NCI-H128 (cell line): ENCODE measurements at regions not wholly inside any gene's neighbourhood (a gene's known extent, or its start where the extent isn't known, plus 50 kb on each side); places are given as distances from the start of the nearest gene placed in this dataset.
"Not testable (repeated sequence)": the region's sequence is repeated elsewhere in the genome, so short reads cannot be mapped to it uniquely, and the experiment has no call there.

ENCODE experiments used
- DNase-seq: peaks from one replicate; lab custom pipeline; 2025; ENCODE audit not compliant: unreplicated experiment; lab: John Stamatoyannopoulos, UW

GRCh38 chr12:127133675-127134335, 1133.2 kb upstream of the TMEM132C start:
- DNase-seq = no peak

GRCh38 chr12:127140864-127141484, 1126.0 kb upstream of the TMEM132C start:
- DNase-seq = not testable (repeated sequence)

- DNase-seq = no peak
These were observed 1124.0 kb upstream of the TMEM132C start for GRCh38 chr12:127143020-127143419.

- DNase-seq = no peak
These were observed 1122.2 kb upstream of the TMEM132C start for GRCh38 chr12:127144770-127145169.

GRCh38 chr12:127145241-127145928, 1121.6 kb upstream of the TMEM132C start:
- DNase-seq = no peak

GRCh38 chr12:127145929-127146789, 1120.8 kb upstream of the TMEM132C start:
- no peak for DNase-seq

GRCh38 chr12:127146991-127147718, 1119.8 kb upstream of the TMEM132C start:
- no peak for DNase-seq

GRCh38 chr12:127147724-127148123, 1119.2 kb upstream of the TMEM132C start:
- DNase-seq = no peak

- no peak for DNase-seq
These were observed 1118.7 kb upstream of the TMEM132C start for GRCh38 chr12:127148318-127148717.

GRCh38 chr12:127149226-127149964, 1117.6 kb upstream of the TMEM132C start:
- DNase-seq = no peak

- no peak for DNase-seq
These were observed 1116.9 kb upstream of the TMEM132C start for GRCh38 chr12:127150028-127150427.

GRCh38 chr12:127150479-127150878, 1116.5 kb upstream of the TMEM132C start:
- no peak for DNase-seq

GRCh38 chr12:127150956-127151355, 1116.0 kb upstream of the TMEM132C start:
- DNase-seq = no peak

- DNase-seq = no peak
These were observed 1113.0 kb upstream of the TMEM132C start for GRCh38 chr12:127153996-127154395.

- DNase-seq = not testable (repeated sequence)
These were observed 1112.1 kb upstream of the TMEM132C start for GRCh38 chr12:127154830-127155229.

GRCh38 chr12:127155935-127156619, 1110.9 kb upstream of the TMEM132C start:
- not testable (repeated sequence) for DNase-seq

- DNase-seq = not testable (repeated sequence)
These were observed 1109.2 kb upstream of the TMEM132C start for GRCh38 chr12:127157501-127158366.

GRCh38 chr12:127158385-127159061, 1108.4 kb upstream of the TMEM132C start:
- no peak for DNase-seq
